DMS 273 treated with DMSO at 0.1 percent for 48 hours (cell line): ENCODE measurements at regions not wholly inside any gene's neighbourhood (a gene's known extent, or its start where the extent isn't known, plus 50 kb on each side); places are given as distances from the start of the nearest gene placed in this dataset.

Source experiments
- DNase-seq: peaks from one replicate; lab custom pipeline; 2025; lab: John Stamatoyannopoulos, UW

GRCh38 chr14:26128931-26129671 is 468.7 kb downstream of the NOVA1 start:
- DNase-seq, result no peak

GRCh38 chr14:26124896-26125438 is 472.9 kb downstream of the NOVA1 start:
- DNase-seq, result no peak

- DNase-seq, result no peak
Measured at GRCh38 chr14:26123459-26123858, 474.4 kb downstream of the NOVA1 start.

GRCh38 chr14:26121181-26121580 is 476.7 kb downstream of the NOVA1 start:
- DNase-seq, result no peak

GRCh38 chr14:26113911-26114640 is 483.8 kb downstream of the NOVA1 start:
- no peak for DNase-seq

GRCh38 chr14:26104717-26105116 is 493.1 kb downstream of the NOVA1 start:
- no peak for DNase-seq

GRCh38 chr14:26097852-26098251 is 500.0 kb downstream of the NOVA1 start:
- no peak for DNase-seq

- no peak for DNase-seq
Measured at GRCh38 chr14:26088275-26088674, 509.6 kb downstream of the NOVA1 start.

- no peak for DNase-seq
Measured at GRCh38 chr14:26081043-26081442, 516.8 kb downstream of the NOVA1 start.

- no peak for DNase-seq
Measured at GRCh38 chr14:26078561-26078960, 519.3 kb downstream of the NOVA1 start.

- DNase-seq, result no peak
Measured at GRCh38 chr14:26074892-26075291, 522.9 kb downstream of the NOVA1 start.

GRCh38 chr14:26070443-26070842 is 527.4 kb downstream of the NOVA1 start:
- DNase-seq, result no peak

- no peak for DNase-seq
Measured at GRCh38 chr14:26067786-26068459, 529.9 kb downstream of the NOVA1 start.

- no peak for DNase-seq
Measured at GRCh38 chr14:26067341-26067740, 530.5 kb downstream of the NOVA1 start.

- no peak for DNase-seq
Measured at GRCh38 chr14:26056036-26056616, 541.7 kb downstream of the NOVA1 start.

GRCh38 chr14:26032348-26032747 is 565.5 kb downstream of the NOVA1 start:
- no peak for DNase-seq

- DNase-seq, result no peak
Measured at GRCh38 chr14:26026384-26026783, 571.4 kb downstream of the NOVA1 start.

GRCh38 chr14:26023967-26024366 is 573.9 kb downstream of the NOVA1 start:
- DNase-seq, result no peak

- DNase-seq, result no peak
Measured at GRCh38 chr14:26021759-26022158, 576.1 kb downstream of the NOVA1 start.

- no peak for DNase-seq
Measured at GRCh38 chr14:26017270-26017669, 580.6 kb downstream of the NOVA1 start.

GRCh38 chr14:26008290-26008689 is 589.5 kb downstream of the NOVA1 start:
- no peak for DNase-seq

- DNase-seq, result no peak
Measured at GRCh38 chr14:26004342-26004741, 593.5 kb downstream of the NOVA1 start.
